Inflammatory macrophage treated with lipopolysaccharide for 4 hours (primary cell): ENCODE measurements at regions not wholly inside any gene's neighbourhood (a gene's known extent, or its start where the extent isn't known, plus 50 kb on each side); places are given as distances from the start of the nearest gene placed in this dataset.

Experiments used
- DNase-seq: peaks from one replicate; pipeline ENCODE4 v3.0.0-alpha.2; 2020

DNA sequence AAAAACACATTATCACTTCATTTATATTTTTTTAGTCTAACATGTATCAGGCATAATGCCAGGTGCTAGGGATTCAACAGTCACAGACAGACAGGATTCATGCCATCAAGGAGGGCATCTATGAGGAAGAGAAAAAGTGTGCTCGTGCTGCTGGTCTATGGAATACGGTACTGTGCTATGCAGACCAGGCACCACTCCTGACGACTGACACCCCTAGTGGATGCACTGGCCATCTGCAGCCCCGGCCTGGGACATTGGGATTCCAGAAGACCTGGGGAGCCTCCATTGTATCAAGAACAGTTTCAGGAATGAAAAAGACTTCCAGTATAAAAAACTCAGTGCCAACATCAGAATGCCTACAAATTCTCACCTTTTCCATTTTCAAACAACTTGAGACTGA, 94.0 kb downstream of the KLF12 start:
- no peak for DNase-seq

DNA sequence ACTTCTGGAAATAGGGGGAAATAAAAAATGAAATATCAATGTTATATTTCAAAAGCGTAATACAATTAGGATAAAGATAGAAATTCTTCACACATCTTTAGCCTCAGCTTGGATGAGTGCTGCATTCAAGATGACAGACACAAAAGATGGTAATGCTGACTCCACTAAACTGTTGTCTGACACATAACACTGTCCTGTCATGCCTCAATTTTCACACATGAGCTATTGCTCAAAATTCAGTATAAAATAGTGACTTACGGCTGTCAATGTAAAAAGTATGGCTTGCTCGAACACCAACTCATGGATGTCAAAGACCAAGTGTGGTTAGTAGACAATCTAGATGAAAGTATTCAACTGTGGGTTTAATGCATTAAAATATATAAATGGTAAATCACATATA, 94.5 kb downstream of the KLF12 start:
- DNase-seq: no peak

DNA sequence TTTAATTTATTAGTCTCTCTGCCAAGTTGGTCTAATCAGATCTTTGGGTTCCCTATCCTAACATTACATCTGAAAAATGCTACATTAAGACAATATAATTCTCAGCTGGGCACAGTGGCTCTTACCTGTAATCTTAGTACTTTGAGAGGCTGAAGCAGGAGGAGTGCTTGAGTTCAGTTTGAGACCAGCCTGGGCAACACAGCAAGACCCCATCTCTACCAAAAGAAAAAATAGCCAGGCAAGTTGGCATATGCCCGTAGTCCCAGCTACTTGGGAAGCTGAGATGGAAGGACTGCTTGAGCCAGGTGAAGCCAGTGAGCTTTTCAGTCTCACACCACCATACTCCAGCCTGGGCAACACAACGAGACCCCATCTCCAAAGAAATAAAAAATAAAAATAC, 95.0 kb downstream of the KLF12 start:
- DNase-seq: no peak

DNA sequence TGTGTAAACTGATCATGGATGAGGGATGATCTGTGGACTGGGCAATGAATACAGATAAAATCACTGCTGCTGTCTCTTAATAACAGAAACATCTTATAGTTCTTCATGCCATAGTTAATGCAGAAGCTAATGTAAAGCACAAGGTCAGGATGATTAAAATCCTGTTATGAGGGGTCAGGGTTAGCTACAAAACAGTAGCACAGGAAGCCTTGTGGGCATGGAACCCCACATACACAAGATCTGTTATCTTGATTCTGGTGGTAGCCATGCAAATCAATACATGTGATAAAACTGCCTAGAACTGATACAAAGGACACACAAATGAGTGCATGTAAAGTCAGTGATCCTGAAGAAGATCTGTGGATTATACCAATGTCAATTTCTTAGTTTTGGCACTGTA, 96.4 kb downstream of the KLF12 start:
- no peak for DNase-seq

DNA sequence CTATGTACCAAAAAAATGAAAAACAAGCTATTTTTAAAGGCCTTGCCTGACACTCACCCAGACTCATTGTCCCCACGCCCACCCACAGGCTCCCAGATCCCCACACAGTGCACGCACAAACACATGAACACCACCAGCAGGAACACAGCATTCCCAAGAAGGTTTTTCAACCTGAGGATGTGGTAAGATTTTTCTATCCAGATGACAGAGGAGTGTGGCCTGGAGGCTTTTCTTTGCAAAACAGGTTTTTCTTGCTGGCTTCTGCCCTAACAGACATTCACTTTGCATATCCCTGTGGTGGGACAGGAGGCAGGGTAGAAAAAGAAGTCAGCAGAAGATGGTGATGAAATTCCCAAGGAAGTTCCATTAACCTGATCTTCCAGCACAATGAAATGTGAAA, 97.8 kb downstream of the KLF12 start:
- no peak for DNase-seq

DNA sequence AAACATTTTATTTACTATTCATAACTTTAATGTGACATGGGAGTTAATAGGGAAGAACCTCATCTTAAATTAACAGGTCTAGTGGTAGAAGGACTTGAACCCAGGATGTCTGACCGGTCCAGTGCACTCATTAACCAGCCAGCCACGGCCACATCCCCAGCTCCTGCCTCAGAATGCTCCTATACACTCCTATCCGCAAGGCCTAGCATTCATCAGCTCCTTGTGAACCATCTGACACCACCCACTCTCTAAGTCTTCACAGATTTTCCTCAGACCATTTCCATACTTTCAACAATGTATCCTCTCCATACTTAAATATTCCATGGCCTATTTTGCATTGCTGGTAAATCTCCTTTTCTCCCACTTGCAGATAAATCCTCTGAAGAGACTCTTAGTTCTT, 98.3 kb downstream of the KLF12 start:
- no peak for DNase-seq

DNA sequence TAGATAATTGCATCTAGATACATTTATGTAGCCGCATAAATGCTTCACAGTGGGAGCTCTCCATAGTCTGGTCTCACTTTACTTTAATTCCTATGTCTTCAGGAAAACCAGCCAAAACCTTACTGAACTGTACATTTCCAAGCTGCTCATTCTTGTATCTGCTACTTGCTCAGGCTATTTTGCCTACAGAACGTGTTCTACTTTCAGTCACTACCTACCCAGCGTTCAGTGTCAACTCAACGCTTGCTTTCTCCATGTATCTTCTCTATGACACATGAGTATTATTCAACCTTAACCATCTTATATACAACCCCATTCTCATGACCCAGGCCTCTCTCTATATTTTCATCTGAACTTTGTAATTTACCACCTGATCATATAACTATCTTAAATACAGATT, 101.9 kb downstream of the KLF12 start:
- no peak for DNase-seq

DNA sequence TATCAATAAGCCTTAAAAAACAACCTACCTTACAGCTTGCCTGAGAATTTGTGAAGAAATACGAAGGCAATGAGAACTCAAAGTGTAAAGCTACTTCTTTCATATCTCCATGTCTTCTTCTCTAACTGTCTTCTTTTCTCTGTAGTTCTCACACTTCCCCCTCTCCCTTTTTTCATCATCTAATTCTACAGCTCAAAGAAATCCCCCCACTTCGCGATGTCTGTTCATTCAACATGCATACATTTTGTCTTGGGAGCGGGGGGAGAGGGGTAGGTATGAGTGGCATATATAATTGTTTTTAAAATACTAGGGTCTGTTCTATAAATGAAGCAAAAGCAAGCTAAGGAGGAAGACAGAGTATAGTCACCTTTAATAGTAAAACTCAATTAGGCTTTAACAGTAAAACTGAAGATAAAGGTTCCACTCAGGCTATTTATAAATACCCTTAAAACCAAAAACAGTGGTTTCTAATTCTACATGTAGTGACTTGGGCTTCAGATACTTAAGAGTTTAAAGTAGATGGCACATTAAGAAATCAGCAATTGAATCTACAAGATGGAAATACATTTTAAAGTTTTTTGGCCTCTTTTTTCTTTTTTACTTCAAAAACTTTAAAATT, 106.9 kb downstream of the KLF12 start:
- DNase-seq: no peak

DNA sequence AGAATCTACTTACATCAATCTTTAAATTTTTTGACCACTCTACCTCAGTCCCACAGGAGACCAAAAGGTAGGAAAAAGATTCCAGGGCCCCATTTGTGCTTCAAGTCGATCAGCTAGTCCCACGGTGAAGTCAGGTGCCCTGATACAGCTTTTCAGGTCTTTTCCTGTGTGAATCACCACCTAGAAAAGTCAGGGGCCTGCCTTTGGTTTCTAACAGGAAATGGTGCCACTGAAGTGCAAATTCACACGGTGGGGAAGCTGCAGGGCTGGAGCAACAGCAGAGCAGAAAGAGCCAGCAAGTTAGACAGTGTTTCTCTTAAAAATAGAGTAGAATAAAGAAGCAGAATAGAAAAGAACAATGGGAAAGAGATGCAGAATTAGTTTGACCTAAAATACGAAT, 107.5 kb downstream of the KLF12 start:
- DNase-seq: no peak

DNA sequence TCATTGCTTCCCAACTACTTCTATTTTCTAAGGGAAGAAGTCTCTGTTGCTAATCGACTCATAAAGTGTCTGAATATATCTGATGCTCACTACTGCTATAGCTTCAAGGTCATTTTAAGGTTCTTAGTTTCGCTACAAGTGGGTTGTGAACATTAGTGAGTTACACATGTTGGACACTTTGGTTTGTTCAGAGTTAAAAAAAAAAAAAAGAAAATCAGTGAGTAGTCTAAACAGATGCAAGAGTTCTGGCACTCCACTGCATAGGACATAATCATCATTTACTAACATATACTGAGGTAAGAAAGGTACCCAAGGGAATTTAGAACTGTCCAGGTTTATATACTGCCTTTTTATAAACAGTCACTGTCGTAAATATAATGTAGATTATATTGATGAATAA, 108.8 kb downstream of the KLF12 start:
- no peak for DNase-seq

DNA sequence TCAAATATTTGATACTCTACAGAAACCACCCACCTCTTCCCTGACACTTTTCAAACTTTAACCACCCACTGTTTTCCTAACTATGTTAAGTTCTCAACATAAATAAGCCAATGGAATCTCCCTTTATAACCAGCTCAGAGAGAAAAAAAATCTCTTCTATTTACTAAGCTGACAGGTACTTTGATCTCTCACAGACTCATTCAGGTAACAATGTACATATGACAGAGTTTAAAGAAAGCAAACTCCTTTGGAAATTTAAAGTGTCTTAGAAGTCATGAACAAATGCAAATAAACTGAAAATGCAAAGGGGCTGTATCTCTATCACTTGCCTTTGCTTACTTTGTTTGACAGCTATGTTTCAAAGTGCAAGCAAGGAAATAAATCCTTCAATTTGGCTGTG, 109.3 kb downstream of the KLF12 start:
- no peak for DNase-seq

DNA sequence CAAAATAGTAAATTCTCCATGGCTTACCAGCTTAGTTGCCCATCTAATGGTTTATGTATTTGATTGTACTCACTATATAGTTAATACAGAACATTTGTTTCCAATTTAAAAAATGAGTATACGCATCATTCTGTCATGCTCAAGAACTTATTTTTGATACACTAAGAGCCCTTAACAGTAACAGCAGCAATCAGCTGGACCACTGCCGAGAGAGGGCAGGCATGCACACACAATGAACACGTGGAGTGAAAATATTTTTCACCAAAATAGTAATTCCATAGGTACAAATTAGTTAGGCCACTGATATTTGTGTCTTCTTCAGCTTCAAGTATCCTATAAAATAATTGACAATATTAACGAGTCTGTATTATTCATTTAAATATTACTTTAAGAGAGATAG, 109.9 kb downstream of the KLF12 start:
- DNase-seq: no peak

DNA sequence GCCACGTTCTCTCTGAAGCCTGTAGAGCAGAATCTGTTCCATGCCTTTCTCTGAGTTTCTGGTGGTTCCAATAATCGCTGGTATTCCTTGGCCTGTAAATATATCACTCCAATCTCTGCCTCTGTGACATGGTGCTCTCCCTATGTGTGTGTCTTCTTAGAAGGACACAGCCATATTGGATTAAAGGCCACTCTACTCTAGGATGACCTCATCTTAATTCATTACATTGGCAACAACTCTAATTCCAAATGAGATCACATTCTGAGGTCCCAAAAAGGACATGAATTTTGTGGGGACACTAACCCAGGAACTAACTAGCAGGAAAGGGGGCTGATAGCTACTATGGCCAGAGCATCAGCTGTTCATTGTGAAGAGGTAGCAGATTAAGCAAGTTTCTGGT, 110.7 kb downstream of the KLF12 start:
- DNase-seq: no peak

DNA sequence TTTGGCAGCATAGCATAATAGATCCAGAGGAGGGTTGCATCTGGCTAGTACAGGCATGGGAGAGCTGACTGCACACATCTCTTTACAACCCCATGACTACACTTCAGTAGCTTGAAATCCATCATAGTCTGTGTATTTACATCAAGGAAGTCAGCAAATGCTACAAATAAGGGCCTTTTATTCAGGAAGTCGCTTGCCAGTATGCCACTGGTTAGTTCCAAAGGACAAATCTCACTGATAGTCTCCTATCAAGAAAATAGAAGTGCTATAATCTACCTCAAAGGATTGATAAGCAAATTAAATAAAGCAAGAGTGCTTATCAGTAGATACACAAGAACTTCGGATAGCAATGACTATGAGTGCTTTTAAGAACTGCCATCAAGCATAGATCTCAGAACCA, 112.7 kb downstream of the KLF12 start:
- DNase-seq: no peak

DNA sequence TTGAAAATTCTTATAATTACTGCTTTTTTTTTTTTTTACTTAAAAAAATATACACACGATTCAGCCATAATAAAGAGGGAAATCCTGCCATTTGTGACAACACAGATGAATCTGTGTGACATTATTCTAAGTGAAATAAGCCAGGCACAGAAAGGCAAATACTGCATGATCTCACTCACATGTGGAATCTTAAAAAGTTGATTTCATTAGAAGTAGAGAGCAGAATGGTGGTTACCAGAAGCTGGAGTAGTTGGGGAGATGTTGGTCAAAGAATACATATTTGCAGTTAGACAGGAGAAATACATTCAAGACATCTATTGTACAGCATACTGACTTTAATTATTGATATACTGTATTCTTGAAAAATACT, 116.2 kb downstream of the KLF12 start:
- DNase-seq: no peak

DNA sequence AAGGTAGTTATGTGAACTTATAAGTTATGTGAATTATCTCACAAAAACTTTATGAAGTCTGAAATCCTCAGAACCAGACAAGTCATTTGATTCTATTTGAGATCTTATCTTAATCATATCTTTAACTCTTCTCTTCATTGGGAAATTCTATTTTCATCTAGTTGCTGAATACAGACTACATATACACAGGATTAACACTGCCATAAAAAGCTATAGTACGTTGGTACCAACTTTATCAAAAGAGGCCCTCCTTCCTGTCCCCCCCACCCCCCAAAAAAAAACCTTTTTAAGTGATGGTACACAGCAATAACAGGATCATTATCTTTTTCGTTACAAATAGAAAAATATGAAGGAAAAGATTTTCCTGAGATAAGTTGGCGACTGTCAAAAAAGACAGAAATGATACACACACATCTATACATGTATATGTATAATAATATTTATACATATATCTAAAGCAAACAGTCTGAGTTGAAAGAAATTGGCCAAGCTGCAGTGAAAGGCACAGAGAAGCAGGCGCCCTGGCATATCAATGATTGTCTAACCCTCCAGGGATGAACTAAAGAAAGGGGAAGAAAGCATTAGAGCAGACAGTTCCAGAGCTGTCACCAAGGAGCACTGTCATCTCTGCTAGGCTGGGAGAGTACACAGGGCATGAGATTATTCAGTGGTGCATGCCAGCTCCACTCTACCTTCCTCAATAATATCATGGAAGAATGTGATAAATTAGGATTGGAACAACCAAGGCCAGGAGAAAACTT, 116.7 kb downstream of the KLF12 start:
- DNase-seq: no peak

DNA sequence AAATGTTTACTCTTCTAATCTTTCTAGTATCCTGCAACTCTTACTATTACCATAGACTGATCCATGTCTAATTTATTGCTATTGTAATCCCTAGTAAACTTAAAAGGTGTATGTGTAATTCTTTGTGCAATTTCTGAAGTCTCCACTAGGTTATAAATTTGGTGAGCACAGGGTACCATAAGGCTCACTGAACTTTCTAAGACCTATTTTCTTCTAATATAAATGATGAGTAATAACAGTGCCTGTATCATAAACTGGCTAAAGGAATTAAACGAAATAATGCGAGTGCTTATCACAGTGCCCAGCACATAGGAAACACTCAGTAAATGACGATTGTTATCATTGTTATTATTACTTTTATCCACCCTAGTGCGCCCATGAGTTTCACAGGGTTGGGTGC, 119.1 kb downstream of the KLF12 start:
- DNase-seq: no peak

DNA sequence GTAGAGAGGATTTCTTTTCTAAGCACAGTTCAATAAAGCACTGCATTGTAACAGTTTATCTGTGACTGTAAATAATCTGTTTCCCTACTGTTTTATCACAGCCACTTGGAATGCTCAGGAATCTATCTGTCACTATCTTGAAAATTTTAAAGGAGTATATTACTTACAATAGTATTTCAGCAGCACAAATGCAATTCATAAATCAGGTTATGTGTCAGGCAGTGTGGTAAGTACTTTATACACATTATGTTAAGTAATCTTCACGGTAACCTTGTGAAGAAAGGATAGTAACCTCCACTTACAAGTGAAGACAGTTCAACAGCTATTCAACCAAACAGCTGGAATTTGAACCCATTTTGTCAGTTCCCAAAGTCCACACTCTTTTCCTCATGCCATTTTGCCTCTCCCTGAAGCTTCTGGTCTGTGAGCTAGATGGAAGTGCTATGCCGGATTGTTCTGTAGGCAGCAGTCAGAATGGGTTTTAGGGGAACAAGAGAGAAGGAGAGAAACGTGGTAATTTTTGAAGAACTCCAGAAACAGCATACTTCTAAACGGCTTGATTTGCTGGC, 125.0 kb downstream of the KLF12 start:
- DNase-seq: no peak

DNA sequence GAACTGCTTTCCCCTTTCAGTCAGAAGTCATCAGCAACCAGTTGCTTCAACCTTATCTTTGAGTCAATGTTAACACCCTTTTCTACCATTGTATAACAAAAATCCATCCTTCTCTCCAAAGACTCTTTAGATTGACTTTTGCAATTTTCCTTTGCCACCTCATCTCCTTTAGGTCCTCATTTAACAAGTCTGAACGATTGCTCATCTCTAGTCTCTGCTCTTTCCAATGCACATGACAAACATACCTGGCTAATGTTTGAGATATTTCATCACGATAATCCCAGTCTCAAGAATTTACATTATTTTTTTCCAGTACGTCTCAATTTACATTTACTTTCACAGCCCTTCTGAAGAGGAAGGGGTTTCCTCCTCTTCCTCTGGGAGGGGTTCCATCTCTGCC, 127.5 kb downstream of the KLF12 start:
- no peak for DNase-seq

DNA sequence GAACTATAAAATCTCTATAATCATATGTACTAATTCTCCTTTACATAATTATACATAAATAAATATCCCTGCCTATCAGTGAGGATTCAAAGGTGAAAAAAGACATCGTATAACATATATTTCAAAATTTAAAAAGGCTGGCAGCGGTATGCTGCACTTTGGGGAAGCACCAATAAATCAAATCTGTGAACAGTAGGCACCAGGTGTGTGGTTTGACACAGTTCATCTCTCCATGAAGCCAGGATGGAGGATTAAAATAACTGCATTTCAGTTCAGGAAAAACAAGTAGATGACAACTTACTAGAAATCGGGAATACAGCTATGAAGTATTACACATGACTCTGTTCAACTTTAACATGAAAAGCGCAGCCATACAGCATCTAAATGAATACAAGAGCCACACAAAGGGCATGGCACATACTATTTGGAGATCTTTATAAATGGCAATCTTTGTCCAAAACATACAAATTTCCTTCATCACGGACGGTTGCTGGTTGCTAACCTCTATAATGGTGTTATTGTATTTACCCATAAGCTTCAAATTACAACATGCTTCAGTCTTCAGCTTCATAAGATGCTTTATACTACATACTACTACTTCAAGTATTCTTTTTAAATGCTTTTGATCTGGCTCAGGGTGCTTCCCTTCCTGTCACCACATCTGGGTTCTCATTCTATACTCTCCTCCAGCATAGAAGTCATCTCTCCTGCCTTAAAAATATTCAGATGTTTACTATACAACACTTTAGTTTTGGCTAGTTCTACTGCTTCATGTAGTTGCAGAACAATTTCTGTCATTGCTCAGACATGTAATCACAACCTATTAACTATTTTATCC, 128.7 kb downstream of the KLF12 start:
- DNase-seq: no peak

DNA sequence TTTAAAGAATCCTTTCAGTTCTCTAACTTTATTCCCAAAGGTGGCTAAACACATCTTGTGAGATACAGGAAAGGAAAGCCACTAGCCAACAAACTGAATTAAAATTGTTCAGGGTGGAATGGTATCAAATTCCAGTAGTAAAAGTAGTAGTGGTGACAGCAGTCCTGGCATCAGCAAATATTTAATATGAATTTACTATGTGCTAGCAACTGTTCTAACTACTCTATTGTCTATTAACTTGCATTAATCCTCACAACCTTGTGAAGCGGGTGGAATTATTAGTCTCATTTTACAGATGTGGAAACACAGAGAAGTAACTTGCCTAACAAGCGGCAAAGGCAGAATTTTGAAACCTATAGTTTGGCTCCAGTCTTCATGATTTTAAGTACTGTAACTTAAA, 130.1 kb downstream of the KLF12 start:
- no peak for DNase-seq

DNA sequence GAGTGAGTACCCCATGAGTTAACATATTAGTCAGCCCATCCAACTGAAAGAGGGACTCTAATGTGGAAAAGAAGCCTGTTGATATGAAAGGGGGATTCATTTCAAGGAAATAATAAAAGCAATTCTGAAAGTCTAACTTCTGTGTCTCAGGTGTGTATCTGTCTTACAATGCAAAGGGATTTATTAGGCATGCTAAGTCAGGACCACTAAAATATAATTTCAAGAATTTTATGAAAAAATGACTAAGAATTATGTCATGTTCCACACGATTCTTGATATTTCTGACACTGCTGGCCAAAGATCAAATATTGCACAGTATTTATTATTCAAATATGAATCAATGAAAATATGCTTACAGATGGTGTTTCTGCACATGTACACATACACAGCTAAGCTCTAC, 130.8 kb downstream of the KLF12 start:
- no peak for DNase-seq

DNA sequence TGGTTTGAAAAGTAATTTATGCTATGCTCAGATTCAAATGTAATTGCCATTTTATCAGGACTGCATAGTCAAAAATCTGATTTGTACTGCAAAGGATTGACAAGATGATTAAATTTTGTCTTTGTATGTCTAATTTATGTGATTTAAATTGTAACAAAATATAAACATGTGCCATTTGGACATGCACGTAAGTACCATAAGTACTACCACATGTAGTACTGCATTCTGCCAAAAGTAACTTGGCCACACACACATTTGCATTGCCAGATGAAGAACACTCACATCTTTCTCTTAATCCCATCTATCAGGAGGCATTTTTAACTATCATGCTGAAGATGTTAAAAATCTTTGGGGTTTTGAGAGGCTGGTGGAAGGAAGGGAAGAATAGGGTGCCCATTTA, 133.3 kb downstream of the KLF12 start:
- no peak for DNase-seq

DNA sequence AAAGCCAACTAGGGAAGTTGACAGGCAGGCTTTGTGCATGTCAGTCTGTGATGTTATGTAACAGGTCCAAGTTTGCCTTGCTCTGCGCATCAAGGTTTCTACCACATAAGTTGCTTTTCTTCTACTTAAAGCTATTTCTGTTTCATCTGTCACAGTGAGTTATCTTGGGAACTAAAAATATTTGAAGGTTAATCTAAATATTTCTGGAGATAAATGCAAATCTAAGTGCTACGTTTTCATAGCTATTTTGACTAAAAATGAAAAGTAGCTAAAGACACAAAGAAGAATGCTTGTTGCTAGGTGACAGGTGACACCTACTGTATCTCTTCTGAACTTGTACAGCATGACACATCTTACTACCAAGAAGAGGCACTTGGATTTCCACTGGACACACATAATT, 135.6 kb downstream of the KLF12 start:
- no peak for DNase-seq
